MM.1S (cell line): ENCODE measurements at regions not wholly inside any gene's neighbourhood (a gene's known extent, or its start where the extent isn't known, plus 50 kb on each side); places are given as distances from the start of the nearest gene placed in this dataset.

Experiments used
- CTCF ChIP-seq: fragments of 300-600 bp; sonication (generic); IDR thresholded peaks from 2 replicates; pipeline ENCODE4 v1.5.1; 2016; ENCODE audit warnings: antibody characterized with exemption, low read length, mixed read lengths
- EZH2phosphoT487 ChIP-seq: fragments of 300-600 bp; sonication (generic); IDR thresholded peaks from 2 replicates; pipeline ENCODE4 v1.6.1; 2018; ENCODE audit warnings: antibody characterized with exemption, low read length

GRCh38 chr2:49860170-49860569, 705.9 kb upstream of the FSHR start:
- TF ChIP-seq CTCF (no peak), EZH2phosphoT487 (no peak)
